ENCODE measurements at regions not wholly inside any gene's neighbourhood (a gene's known extent, or its start where the extent isn't known, plus 50 kb on each side); places are given as distances from the start of the nearest gene placed in this dataset.

- DNase-seq: no peak
Observed at GRCh38 chr12:124487834-124488165, 79.6 kb downstream of the NCOR2 start.

- DNase-seq: no peak
Observed at GRCh38 chr12:124487066-124487833, 80.2 kb downstream of the NCOR2 start.

- DNase-seq: no peak
Observed at GRCh38 chr12:124486346-124486963, 81.0 kb downstream of the NCOR2 start.

- no peak for DNase-seq
Observed at GRCh38 chr12:124485371-124485770, 82.0 kb downstream of the NCOR2 start.

DNA sequence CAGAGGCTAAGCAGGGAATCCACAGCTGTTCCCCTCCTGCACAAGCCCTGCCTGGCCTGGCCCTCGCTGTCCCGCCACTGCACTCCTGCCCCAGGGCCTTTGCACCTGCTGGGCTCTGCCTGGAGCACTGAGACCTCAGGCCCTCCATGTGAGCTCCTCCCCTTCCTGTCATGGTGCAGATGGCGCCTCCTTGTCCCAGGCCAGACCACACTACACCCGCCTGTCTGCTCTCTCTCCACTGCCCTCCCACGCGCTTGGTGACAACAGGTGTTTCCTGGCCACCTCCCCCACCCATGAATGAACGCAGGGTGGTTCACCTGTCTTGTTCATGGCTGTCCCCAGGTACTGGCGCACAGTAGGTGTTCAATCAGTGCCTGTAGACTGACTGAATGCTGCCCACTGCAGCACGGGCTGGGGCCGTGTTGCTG, 82.9 kb downstream of the NCOR2 start:
- DNase-seq: no peak

DNA sequence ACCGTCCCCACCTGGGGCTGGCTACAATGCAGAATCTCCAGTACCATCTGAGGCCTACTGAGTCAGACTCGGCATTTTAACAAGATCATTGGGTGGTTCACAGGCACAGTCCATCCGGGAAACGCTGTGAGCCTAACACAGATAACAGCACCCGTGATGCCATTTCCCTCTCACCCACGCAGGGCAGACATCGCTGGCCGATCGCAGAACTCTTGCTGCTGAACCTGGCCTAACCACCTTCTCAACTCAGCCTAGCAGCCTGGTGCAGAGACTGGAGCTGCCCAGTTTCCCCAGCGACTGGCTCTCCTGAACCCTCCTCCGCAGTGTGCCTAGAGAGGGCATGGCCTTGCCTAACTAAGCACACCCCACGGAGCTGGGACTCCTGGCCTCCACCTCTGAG, 83.3 kb downstream of the NCOR2 start:
- no peak for DNase-seq

GRCh38 chr12:124482901-124483799, 84.3 kb downstream of the NCOR2 start:
- DNase-seq: no peak

DNA sequence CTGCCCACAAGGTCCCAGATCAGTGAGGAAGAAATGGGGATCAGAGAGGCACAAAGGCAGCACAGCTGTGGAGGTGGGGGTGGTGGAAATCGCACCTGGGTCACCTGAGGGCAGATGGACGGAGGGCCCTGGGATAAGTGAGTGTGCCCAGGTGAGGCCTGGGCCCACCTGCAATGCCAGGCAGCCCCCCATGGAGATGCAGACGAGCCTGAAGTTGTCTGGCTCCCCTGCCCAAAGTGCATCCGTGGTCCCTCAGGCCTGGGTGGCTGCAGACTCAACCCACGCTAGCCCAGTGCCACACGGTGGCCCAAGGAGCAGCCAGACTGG, 84.9 kb downstream of the NCOR2 start:
- DNase-seq: no peak

GRCh38 chr12:124481772-124482566, 85.4 kb downstream of the NCOR2 start:
- no peak for DNase-seq

DNA sequence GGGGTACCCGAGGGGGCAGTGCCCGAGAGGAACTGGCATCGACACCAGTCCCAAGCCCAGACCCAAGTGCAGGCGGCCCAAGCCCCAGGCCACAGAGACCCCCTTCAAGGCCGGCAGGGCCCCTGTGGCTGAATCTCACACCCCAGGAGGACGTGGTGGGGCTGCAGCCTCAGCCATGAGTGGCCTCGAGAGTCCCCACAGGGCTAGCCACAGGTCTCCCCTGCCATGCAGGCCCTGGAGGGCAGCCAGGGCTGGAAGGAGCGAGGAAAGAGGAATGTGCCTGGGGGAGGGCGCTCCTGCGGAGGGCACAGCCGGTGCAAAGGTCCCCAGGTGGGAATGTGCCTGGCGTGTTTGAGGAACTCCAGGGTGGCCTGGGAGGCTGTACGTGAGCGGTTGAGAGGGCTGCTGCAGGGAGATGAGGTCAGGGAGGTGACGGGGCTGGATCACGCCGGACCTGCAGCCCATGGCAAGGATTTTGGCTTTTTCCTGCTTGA, 86.1 kb downstream of the NCOR2 start:
- no peak for DNase-seq

DNA sequence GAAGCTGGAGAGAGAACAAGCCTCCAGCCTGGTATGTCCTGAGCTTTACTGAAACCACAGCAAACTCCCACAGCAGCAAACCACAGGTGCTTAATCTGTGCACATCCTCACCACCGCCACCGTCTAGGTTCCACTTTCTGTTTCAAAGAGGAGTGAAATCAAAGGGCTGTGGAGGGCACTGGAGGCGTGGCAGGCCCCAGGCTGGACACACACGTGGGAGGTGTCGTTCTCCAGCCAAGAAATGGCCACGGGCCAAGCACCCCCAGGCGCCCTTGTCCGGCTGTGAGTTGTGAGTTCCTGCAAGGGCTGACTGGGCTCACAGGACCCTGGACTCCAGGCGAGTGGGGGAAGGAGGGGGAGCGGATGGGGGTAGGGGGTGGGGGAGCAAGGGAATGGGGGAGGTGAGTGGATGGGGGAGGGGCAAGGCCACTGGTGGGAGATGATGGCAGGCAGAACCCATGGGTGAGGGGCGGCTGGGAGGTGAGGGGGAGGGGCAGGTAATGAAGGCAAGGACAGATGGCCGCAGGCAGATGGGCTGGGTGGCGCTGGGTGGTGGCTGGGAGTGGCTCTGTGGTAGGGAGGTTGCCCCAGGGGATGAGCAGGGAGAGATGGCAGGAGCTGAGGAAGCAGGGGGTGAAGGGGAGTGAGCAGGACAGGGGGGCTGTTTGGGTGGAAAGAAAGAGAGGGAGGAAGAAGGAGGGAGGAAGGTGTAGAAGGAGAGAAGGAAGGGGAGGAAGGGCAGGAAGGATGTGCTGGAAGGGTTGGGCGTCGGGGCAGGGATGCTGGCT, 86.7 kb downstream of the NCOR2 start:
- DNase-seq: no peak

- DNase-seq: no peak
Observed at GRCh38 chr12:124479680-124480468, 87.5 kb downstream of the NCOR2 start.

- no peak for DNase-seq
Observed at GRCh38 chr12:124478985-124479645, 88.3 kb downstream of the NCOR2 start.

GRCh38 chr12:124478416-124478815, 89.0 kb downstream of the NCOR2 start:
- no peak for DNase-seq

- no peak for DNase-seq
Observed at GRCh38 chr12:124477107-124477915, 90.1 kb downstream of the NCOR2 start.

- no peak for DNase-seq
Observed at GRCh38 chr12:124476011-124476400, 91.4 kb downstream of the NCOR2 start.

DNA sequence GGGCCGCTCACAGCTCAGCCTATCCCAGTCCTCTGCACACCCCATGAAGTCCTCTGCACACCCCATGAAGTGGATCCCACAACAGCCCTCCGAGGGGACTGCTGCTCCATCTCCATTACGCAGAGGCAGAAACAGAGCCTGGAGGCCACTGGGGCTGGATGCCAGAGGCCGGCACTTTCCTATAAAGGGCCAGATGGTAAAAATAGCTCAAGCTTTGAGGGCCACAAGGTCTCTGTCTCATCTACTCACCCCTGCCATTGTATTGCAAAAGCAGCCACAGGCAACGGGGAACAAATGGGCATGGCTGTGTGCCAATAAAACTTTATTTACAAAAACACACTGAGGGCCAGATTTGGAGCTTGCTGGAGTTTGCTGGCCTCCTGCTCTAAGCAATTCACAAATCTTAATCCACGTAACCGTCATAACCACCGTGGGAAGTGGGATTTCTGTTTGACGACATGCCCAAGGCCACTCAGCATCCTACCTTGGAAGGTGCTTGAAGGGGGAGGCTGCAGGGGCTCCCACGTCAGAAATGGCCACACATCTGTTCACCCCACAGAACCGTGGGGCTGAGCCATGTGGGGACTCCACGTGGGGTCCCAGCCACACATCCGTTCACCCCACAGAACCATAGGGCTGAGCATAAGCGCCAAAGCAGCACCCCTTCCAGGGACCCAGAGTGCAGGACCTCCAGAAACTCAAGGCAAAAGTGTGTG, 92.0 kb downstream of the NCOR2 start:
- DNase-seq: no peak

DNA sequence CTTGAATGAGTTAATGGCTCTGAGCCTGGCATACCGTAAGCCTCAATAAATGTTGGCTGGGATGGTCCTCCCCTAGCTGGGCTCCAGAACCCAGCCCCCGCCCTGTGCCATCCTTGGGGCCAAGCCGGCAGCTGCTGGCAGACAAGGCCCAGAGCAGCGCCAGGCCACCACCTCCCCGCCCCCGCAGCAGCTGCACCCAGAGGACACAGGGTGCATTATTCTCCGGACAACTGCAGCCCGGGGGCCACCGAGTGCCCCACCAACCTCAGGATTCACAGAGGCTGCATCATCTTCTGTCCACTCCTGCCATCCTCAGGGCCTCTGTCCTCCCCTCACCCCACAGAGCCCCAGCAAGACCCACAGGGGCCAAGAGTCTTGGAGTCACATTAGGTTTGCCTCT, 92.7 kb downstream of the NCOR2 start:
- DNase-seq: no peak

GRCh38 chr12:124472690-124473279, 94.6 kb downstream of the NCOR2 start:
- no peak for DNase-seq
